ENCODE measurements at regions not wholly inside any gene's neighbourhood (a gene's known extent, or its start where the extent isn't known, plus 50 kb on each side); places are given as distances from the start of the nearest gene placed in this dataset.

DNA sequence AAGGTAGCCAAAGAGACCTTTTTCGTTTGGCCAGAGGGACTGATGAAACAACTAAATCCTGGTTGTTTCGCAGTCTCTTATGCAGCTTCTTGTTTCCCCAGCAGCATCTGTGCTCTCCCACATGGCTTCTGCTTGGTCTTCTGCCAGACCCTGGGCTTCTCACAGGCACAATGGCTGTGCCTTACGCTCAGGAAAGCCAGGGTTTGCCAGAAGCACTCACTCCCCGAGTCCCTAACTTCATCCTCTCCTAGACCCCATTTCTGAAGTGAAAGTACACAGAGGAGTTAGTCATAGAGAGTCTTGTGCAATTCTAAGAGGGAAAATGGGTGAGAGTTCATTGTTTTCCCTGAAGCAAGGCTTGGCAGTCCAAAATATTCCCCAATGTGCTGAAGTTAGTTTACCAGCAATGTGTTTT is 121.7 kb downstream of the EVX1 start:
- DNase-seq (ENCODE audit: low read depth), result no peak

DNA sequence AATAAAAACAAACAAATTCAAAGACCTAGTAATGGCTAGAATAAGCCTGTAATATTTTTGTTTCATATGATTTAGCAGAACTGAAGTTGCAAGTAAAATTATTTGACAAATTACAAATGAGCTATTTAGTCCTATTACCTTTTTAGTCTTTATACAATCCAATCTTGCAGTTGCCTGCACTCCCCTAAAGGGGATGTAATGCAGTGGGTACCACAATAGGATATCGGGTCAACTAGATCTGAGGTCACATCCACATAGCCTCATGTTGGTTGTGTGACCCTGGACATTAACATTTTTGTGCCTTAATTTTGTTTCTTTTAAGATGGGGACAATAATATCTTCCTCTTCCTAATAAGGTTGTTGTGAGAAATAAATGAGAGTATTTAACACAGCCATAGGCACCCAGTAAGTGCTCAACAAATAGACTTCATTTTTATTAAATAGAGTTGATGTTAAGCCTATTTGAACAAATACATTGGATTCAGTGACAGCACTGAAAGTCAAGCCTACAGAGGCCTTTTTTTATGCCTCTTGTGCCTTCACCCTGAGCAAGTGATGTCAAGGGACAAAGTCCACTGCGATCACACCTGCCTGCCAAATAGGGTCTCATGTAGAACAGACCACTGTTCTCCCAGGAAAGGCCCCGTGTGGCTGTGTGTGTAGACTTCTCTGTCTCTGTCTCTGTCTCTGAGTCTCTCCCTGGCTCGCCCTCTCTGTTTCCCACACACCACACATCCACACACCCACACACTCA is 124.8 kb downstream of the EVX1 start:
- DNase-seq (ENCODE audit: low read depth), result no peak

DNA sequence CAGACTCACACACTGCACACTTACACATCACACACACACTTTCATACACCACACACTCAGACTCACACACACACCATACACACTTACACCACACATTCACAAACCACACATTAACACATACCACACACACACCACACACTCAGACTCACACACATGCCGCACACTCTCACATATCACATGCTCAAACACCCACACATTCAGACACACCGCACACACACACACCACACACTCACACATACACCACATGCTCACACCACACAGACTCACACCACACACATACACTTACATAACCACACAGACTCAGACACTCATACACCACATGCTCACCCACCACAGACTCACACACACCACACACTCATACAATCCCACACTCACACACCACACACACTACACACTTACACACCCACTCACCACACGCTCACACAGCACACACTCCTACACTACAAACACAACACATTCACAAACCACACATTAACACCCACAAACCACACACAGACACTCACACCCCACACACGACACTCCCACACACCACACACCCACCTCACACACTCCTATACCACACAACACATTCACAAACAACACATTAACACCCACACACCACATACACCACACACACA is 125.4 kb downstream of the EVX1 start:
- DNase-seq (ENCODE audit: low read depth), result no peak

DNA sequence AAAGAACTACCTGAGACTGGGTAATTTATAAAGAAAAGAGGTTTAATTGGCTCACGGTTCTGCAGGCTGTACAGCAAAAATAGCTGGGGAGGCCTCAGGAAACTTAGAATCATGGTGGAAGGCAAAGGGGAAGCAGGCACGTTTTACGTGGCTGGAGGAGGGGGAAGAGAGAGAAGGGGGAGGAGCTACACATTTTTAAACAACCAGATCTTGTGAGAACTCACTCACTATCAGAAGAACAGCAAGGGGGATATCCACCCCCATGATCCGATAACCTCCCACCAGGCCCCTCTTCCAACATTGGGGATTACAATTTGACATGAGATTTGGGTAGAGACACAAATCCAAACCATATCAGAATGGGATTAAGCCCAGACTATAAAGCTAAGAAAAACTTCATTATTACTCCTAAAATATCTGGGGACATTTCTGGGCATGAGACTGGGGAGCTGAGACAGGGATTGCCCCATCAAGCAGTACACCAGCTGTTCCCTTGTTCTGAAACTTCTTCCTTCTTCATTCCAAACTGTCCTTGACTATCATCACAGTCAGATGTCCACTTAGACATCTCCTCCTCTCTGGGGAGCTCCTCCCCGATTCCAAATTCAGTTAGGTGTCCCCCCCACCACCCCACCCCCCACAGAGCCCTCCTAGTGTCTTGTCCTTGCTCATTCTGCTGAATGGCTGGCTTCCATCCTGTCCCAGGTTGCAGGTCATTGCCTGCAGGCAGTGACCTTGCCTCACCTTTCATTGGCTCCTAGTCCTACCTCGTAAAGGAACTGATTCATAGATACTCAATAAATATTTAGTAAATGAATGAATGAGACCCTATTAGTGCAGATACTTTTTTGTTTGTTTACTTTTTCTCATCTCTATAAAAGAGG is 132.6 kb downstream of the EVX1 start:
- DNase-seq (ENCODE audit: low read depth), result no peak

DNA sequence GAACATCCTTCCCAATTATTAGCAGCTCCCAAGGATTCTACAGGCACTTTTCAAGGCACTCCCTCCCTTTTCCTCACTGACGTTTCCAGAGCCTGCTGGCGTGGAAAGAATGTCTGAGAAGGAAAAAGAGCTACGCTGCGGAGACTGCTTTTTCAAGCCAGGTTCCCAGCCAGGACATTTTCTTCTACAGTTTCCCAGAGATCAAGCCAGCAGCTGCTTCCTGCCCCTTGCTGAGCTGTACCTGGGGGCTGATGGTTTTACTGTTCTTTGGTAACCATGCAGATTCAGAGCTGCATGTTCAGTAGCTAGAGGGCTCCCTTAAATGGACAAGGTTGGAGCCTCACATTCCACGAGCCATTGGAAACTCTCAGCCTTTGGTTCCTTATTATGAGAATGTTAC is 133.4 kb downstream of the EVX1 start:
- no peak for DNase-seq (ENCODE audit: low read depth)

DNA sequence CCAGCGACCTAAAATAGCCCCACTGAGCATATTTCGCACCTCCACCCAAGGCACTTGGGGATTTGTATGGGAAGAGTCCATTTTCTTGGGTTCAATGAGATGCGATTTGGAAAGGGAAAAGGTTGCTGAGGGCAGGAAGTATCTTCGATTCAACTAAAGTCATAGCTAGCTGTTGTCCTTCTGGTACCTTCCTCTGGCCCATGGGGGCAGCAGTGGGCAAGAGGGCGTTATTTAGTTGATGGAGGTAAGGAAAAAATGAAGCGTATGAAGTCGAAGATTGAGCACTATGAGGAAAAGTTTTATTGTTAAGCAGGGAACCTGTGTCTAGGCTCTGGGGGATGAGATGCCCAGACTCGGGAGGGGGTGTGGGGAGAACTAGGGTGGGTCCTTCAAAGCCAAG is 135.4 kb downstream of the EVX1 start:
- DNase-seq (ENCODE audit: low read depth), result no peak

DNA sequence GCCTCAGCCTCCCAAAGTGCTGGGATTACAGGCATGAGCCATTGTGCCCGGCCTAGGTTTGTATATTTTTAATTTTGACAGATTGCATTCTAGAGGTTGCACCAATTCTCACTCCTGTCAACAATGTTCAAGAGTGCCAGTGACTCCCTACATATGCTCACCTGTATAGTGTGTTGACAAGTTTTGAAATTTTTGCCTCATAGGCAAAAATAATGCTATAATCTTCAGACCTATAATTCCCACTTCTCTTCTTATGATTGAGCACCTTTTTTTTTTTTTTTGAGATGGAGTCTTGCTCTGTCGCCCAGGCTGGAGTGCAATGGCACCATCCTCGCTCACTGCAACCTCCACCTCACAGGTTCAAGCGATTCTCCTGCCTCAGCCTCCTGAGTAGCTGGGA is 139.7 kb downstream of the EVX1 start:
- DNase-seq (ENCODE audit: low read depth), result no peak

DNA sequence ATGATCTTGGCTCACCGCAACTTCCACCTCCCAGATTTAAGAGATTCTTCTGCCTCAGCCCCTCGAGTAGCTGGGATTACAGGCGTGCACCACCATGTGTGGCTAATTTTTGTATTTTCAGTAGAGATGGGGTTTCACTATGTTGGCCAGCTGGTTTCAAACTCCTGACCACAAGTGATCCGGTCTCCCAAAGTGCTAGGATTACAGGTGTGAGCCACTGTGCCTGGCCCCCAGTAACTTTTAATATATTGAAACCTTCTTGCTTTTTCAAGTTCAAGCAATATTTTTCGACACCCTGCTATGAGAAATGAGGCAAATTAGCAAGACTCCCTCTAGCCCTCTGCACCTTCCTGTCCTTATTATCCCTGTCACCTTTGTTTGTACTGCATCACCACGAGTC is 144.0 kb downstream of the EVX1 start:
- no peak for DNase-seq (ENCODE audit: low read depth)

DNA sequence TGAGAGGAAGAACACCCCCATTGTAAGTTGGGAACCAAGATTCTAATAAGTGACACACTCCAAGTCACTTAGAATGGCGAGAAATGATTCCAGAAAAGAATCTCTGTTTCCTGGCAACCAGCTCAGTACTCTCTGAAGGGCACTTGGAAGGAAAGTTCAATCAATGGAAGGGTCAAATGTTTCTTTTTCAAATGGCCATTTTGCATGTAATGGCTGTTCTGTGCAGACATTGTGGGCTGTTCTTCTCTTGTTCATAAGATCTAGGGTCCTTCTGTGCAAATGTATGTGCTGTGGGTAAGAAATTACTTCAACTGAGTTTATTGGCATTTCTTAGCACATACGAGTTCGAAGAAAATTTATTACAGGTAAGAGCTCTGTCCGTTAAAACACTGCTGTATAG is 145.3 kb downstream of the EVX1 start:
- DNase-seq (ENCODE audit: low read depth), result no peak

DNA sequence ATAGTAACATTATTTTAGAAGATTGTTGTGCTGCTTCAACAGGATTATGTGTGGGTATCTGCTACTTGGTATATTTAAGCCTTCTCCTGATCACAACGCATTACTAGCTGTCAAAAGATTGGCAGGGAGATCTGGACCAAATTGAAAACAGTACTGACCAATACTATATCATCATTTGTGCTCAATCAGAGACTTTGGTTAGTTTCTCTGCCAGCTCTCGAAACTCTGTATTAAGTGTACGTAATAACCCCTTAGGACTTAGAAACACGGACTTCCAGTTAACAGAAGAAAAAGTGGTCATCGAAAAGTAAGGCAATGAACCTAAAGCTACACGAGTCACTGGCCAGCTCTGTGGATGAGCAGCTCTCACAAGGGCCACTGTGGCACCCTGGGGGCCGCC is 146.0 kb downstream of the EVX1 start:
- no peak for DNase-seq (ENCODE audit: low read depth)

DNA sequence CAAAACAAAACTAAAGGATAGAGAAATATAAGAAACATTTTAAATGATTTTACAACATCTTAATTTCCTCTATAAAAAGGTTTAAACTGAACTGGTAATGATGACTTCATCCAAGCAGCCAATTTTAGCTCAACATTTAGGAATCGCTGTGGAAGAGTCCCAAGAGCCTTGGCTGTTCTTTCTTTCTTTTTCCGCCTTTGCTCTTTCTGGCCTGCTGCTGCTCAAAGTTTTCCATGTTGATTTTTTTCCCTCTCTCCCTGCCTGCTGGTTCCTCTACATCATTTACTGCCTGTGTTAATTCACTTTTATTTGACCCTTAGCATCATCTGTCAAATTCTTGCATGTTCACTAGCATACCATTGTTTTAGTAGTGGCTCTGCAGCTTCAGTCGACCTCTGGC is 146.9 kb downstream of the EVX1 start:
- DNase-seq (ENCODE audit: low read depth), result no peak

DNA sequence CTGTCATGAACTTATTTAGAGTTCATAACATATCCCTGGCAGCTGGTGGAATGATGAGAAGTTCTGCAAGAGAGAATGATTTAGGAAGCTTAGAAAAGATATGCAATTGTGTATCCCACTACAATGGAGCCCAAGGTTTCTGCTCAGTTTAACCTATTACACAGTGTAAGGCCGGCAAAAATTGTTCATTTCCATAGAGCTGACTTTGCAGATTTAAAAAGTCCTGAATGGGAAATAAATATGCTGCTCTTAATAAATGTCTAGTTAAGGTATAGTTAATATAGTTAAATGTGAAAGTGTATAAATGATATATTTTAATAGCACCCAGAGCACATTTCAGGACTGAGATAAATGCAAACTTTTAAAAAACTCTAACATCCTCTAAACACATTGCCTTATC is 149.9 kb downstream of the EVX1 start:
- DNase-seq (ENCODE audit: low read depth), result no peak

DNA sequence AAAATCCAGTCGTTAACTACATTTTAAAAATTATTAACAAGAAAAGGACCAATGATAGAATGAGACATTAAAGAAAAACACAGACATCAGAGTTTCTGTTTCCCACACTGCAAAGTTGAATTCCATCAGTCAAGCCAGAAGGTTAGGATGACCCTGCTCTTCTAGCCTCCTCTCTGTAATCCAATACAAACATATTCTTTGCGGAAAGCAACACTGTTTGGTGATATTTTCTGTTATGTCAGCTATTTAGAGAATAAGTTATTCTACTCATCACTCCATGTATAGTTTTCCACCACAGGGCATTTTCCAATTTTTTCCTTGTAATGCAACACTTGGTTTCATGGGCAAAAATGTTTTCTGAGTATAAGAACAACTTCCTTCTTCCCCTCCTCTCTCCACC is 152.3 kb downstream of the EVX1 start:
- no peak for DNase-seq (ENCODE audit: low read depth)

DNA sequence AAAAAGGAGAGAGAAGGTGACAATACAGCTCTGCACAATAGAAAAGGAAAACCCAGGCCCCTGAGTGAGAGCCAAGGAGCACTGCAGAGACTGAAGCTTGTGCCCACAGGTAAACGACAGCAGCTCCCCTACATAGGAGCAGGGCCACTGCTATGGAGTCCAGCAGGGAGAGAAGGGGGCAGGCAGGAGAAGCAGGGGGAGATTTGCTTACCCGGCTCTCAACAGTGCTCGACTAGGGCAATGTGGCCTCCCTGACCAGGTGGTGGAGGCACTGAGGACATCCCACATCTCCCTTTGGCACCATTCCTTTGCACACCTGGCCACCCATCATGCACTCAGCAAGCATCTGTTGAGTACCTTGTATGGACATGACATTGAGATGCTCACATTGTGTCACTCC is 153.0 kb downstream of the EVX1 start:
- DNase-seq (ENCODE audit: low read depth), result no peak

DNA sequence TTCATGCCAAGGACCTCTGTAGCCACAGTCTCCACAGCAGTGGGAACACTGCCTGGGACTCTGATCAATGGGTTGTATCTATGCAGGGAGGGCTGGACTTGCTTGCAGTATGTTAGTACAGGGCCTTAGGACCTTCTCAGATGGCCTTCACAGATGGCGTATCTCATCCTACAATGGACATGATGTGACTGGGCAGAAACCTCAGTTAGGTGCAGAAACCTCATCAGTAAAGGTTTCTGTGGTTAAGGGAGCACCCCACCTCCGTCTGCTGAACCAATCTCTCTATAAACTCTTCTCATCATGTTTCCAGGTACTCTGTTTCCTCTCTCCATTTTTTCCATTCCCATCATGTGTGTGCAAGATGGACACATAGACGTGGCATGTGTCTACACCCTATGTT is 154.9 kb downstream of the EVX1 start:
- no peak for DNase-seq (ENCODE audit: low read depth)

DNA sequence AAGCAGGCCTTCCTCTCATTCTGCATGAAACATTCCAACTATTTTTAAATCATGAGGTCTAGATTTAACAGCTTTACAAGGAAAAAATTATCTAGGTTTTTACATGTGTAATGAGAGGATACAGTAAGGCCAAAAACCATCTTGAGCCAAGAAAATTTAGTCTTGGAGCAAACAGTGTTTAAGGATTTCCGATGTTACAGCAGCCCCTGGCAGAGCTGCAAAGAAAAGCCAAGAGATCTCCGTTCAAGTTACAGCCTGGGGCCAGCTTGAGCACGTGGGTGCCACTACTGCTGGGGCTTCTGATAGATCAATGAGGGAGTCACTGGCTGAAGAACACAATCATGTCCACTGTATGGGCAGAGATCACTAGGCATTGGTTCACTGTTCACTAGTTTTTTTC is 156.2 kb downstream of the EVX1 start:
- DNase-seq (ENCODE audit: low read depth), result no peak

DNA sequence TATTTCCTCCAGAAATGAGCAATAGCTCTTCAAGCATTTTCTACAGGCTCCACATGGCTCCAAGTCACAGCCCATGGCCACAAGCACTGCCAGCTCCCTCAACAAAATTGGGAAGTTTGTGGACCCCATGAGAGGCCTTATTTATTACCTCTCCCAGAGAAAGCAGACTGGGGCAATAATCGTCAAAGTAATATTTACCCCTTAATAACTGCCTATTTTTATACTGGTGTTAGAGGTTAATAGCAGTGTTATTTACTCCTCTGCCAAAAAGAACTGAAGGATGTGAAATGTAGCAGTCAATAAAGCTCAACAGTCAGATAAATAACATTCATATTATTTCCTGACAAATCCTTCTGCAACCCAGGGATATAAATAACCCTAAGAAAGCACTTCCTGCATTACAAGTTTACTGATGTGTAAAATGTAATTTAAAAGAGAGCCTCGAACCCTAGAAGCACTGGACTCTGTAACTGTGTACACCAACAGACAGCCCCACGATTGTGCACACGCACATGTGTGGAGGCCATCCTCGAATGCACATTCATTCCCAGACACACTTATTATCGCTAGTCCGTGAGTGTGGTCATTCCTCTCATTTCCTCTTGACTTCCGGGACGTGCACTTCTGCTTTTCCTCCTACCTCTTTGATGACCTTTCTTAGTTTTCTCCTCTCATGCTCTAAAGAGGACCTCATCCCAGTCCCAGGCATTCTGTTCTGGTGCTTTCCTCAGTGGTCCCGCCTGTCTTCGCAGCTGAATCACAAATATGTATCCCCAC is 157.4 kb downstream of the EVX1 start:
- no peak for DNase-seq (ENCODE audit: low read depth)

DNA sequence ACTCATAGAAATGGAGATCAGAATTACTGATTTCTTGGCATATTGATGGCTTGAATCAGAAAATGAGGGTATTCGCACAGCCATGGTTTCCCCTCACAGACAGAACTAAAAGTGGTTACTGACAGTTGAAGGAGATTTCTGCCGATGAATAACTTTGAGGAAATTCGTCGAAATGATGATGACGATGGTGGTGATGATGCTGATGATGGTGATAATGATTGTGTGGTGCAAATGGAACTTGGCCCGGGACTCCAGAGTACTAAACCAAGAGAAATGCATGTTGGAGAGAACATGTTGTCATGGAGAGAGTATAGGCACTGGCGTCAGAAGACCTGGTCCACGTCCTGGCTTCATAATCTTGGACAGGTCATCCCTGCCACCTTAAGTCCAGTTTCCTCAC is 163.2 kb downstream of the EVX1 start:
- DNase-seq (ENCODE audit: low read depth), result no peak

DNA sequence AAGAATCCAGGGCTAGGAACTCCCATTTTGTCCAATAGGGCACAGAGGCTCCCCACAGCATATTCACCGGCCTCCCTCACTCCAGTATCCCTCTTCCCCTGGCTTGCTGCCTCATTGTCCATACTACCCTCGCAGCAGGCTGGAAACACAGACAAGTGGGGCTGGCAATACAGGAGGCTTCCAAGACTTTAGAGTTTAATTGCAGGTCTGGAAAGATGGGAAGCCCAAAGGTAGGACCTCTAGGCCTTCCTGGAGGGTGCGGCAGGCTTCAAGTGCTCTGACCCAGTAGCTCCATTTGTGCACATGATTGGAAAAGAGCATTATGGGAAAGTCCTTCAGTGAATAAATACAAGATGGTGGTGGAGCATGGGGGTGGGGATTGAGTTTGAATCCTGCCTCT is 166.7 kb downstream of the EVX1 start:
- DNase-seq (ENCODE audit: low read depth), result no peak

DNA sequence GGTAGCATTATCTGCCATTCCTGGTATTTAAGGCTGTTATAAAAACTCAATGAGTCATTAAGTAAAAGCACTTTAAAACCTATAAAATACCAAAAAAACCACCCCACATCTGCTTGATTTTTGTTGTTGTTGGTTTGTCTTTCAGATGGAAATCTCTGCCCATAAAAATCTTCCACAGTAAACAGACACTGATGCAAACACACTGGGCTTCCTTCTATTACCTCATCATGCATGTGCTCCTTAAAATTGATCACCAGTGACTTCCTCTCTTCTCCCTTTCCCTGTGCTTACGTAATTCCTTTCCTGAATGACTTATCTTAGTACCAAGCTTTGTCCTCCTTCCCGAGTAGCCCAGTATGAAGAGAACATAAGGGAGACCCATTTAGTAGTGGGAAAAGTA is 167.2 kb downstream of the EVX1 start:
- DNase-seq (ENCODE audit: low read depth), result no peak

DNA sequence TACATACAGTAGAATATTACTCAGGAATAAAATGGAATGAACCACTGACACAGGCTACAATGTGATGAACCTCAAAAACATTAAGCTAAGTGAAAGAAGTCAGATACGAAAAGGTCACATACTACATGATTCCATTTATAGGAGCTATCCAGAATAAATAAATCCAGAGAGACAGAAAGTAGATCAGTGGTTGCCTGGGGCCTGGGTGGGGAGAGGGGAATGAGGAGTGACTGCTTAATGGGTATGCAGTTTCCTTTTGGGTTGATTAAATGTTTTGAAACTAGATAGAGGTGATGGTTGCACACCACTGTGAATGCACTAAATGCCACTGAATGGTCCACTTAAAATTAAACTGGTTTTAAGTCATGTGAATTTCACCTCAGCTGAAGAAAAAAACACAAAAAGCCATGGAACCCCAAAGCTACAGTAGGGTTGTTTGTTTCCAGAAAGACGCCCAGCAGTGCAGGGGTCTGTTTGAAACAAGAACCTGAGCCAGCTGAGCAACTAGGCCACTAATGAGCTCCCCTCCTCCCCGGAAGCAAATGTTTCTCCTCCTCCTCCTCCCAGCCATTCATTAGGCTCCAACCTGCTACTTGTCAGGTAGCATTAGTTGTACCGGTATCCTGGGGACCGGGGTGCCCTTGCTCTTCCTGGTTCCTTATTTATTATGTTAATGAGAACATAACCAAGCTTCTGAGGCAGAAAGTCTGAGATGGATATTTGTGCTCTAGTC is 168.4 kb downstream of the EVX1 start:
- no peak for DNase-seq (ENCODE audit: low read depth)

DNA sequence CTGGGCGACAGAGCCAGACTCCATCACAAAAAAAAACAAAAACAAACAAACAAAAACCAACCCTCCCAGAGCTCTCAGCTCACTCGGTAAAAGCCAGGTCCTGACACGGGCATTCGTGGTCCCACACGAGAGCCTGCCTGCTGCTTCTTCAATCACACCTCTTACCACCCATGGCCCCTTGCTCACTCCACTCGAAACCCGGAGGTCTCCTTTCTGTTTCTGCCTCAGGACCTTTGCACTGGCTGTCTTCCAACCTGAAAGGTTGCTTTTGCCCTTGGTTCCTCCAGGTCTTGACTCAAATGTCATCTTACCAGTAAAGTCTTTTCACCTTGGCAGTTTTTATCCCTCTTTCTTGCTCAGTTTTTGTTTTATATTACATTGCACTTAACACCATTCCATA is 169.6 kb downstream of the EVX1 start:
- DNase-seq (ENCODE audit: low read depth), result no peak
